Trophoblast cell (in vitro differentiated cells and primary cell): ENCODE measurements at regions not wholly inside any gene's neighbourhood (a gene's known extent, or its start where the extent isn't known, plus 50 kb on each side); places are given as distances from the start of the nearest gene placed in this dataset.

ENCODE experiments used
- DNase-seq, 2 donors: peaks; one replicate each; pipeline ENCODE4 v3.0.0-alpha.2; 2016
- H2AFZ ChIP-seq: 2 replicates; pipeline ENCODE4 v1.6.1; 2013; ENCODE audit warnings: low read length, moderate library complexity, mild to moderate bottlenecking; ENCODE audit not compliant: insufficient read depth, poor library complexity
- H2AK5ac ChIP-seq: 2 replicates; pipeline ENCODE4 v1.6.1; 2013; ENCODE audit warnings: mild to moderate bottlenecking, low read length
- H2BK120ac ChIP-seq: 2 replicates; pipeline ENCODE4 v1.6.1; 2013; ENCODE audit warnings: low read length, mild to moderate bottlenecking, moderate library complexity; ENCODE audit not compliant: insufficient read depth, poor library complexity
- H2BK12ac ChIP-seq: 2 replicates; pipeline ENCODE4 v1.6.1; 2013; ENCODE audit warnings: mild to moderate bottlenecking, low read length, moderate library complexity
- H2BK5ac ChIP-seq: 2 replicates; pipeline ENCODE4 v1.6.1; 2013; ENCODE audit warnings: low read length, low read depth, moderate library complexity, mild to moderate bottlenecking; ENCODE audit not compliant: poor library complexity
- H3K14ac ChIP-seq: 2 replicates; pipeline ENCODE4 v1.6.1; 2013; ENCODE audit warnings: mild to moderate bottlenecking, low read length
- H3K18ac ChIP-seq: 2 replicates; pipeline ENCODE4 v1.6.1; 2013; ENCODE audit warnings: mild to moderate bottlenecking, low read length
- H3K23ac ChIP-seq: 2 replicates; pipeline ENCODE4 v1.6.1; 2013; ENCODE audit warnings: low read length
- H3K27ac ChIP-seq: 2 replicates; pipeline ENCODE4 v1.5.1; 2013; ENCODE audit warnings: low read depth, mild to moderate bottlenecking, inconsistent platforms, low read length, moderate library complexity
- H3K27me3 ChIP-seq: 2 replicates; pipeline ENCODE4 v1.6.1; 2013; ENCODE audit warnings: inconsistent platforms, mild to moderate bottlenecking, low read length, moderate library complexity; ENCODE audit not compliant: insufficient read depth
- H3K36me3 ChIP-seq, 2 experiments: 1 replicate in 1 of 2; 2 replicates in 1 of 2; pipeline ENCODE4 v1.6.1; 2013; ENCODE audit warnings: low read length in 2 of 2, mild to moderate bottlenecking in 2 of 2, moderate library complexity in 1 of 2; ENCODE audit not compliant: insufficient read depth in 2 of 2, control insufficient read depth in 1 of 2
- H3K4ac ChIP-seq: 2 replicates; pipeline ENCODE4 v1.6.1; 2013; ENCODE audit warnings: low read depth, mild to moderate bottlenecking, low read length, moderate library complexity
- H3K4me1 ChIP-seq, 2 experiments: 1 replicate in 1 of 2; 2 replicates in 1 of 2; pipeline ENCODE4 v1.6.1; 2013; ENCODE audit warnings: low read length in 2 of 2, mild to moderate bottlenecking in 2 of 2, moderate library complexity in 1 of 2; ENCODE audit not compliant: insufficient read depth in 2 of 2, control insufficient read depth in 1 of 2
- H3K4me2 ChIP-seq: 2 replicates; pipeline ENCODE4 v1.6.1; 2013; ENCODE audit warnings: inconsistent platforms, mild to moderate bottlenecking, low read length, moderate library complexity
- H3K4me3 ChIP-seq: 2 replicates; pipeline ENCODE4 v1.5.1; 2013; ENCODE audit warnings: mild to moderate bottlenecking, low read depth, low read length, inconsistent platforms
- H3K79me1 ChIP-seq: one replicate; pipeline ENCODE4 v1.6.1; 2013; ENCODE audit warnings: low read length
- H3K79me2 ChIP-seq: 2 replicates; pipeline ENCODE4 v1.6.1; 2013; ENCODE audit warnings: low read length, mild to moderate bottlenecking; ENCODE audit not compliant: control insufficient read depth, insufficient read depth, poor library complexity
- H3K9ac ChIP-seq: 2 replicates; pipeline ENCODE4 v1.6.1; 2013; ENCODE audit warnings: mild to moderate bottlenecking, low read length
- H3K9me3 ChIP-seq: 2 replicates; pipeline ENCODE4 v1.6.1; 2013; ENCODE audit warnings: low read depth, mild to moderate bottlenecking, control low read depth, inconsistent platforms, low read length; ENCODE audit not compliant: insufficient read depth
- H4K12ac ChIP-seq: 2 replicates; pipeline ENCODE4 v1.6.1; 2013; ENCODE audit warnings: low read depth, mild to moderate bottlenecking, low read length, moderate library complexity
- H4K8ac ChIP-seq: 2 replicates; pipeline ENCODE4 v1.6.1; 2013; ENCODE audit warnings: low read depth, mild to moderate bottlenecking, low read length, moderate library complexity
- H4K91ac ChIP-seq: one replicate; pipeline ENCODE4 v1.6.1; 2013; ENCODE audit warnings: low read depth, mild to moderate bottlenecking, low read length, moderate library complexity
- WGBS: extraction: QIAGEN DNeasy Blood & Tissue Kit; methylation state at CpG from one replicate; pipeline ENCODE4 v1.1.7; 2013; ENCODE audit warnings: missing lambda C conversion rate; ENCODE audit not compliant: insufficient read length, insufficient coverage; ENCODE audit errors: extremely low coverage; 5-methylcytosine and 5-hydroxymethylcytosine counted together

GRCh38 chr6:14309951-14310445, 192.4 kb downstream of the CD83 start:
- Histone ChIP-seq H3K4me3 (no peak overlapping the region), H3K4me2 (no peak overlapping the region), H4K91ac (no peak overlapping the region), H3K4me1 (no peaks in the 10 kb centered on the region), H2AFZ (no peak overlapping the region), H3K36me3 (no peaks in the 10 kb centered on the region), H3K4ac (no peak overlapping the region), H3K9ac (no peak overlapping the region), H3K79me2 (no peaks in the 10 kb centered on the region), H2BK12ac (no peak overlapping the region), H2AK5ac (no peak overlapping the region), H2BK5ac (no peak overlapping the region), H4K8ac (no peak overlapping the region), H4K12ac (no peak overlapping the region), H3K27ac (no peak overlapping the region), H3K18ac (no peak overlapping the region), H3K27me3 (no peaks in the 10 kb centered on the region), H3K14ac (no peak overlapping the region), H3K79me1 (no peaks in the 10 kb centered on the region), H3K23ac (no peak overlapping the region), H2BK120ac (no peak overlapping the region), H3K9me3 (no peaks in the 10 kb centered on the region)
- WGBS: no CpG with 5 or more reads among the region's 7 CpGs
- DNase-seq: no peak

GRCh38 chr6:14310960-14311359, 193.4 kb downstream of the CD83 start:
- WGBS: no CpG with 5 or more reads among the region's 5 CpGs
- H3K4me1 ChIP-seq: no peaks in the 10 kb centered on the region
- H3K27me3 ChIP-seq: no peaks in the 10 kb centered on the region

GRCh38 chr6:14312587-14312986, 195.0 kb downstream of the CD83 start:
- Histone ChIP-seq H3K14ac (no peak overlapping the region), H4K91ac (no peak overlapping the region)
- WGBS: no CpG with 5 or more reads among the region's 6 CpGs

More at GRCh38 chr6:14310960-14311359, 193.4 kb downstream of the CD83 start:
- Histone ChIP-seq H3K18ac (no peak overlapping the region), H3K14ac (no peak overlapping the region), H3K9me3 (no peaks in the 10 kb centered on the region), H2BK120ac (no peak overlapping the region), H3K27ac (no peak overlapping the region), H3K4me2 (peak overlapping the region; percentile 10), H3K4ac (no peak overlapping the region), H2BK12ac (no peak overlapping the region), H3K79me1 (no peaks in the 10 kb centered on the region), H3K23ac (no peak overlapping the region), H3K79me2 (no peaks in the 10 kb centered on the region), H2AFZ (no peak overlapping the region), H2AK5ac (no peak overlapping the region), H4K91ac (no peak overlapping the region), H4K8ac (no peak overlapping the region), H3K4me3 (no peak overlapping the region), H3K36me3 (no peaks in the 10 kb centered on the region), H3K9ac (no peak overlapping the region), H2BK5ac (no peak overlapping the region), H4K12ac (no peak overlapping the region)
- peak; percentile 42 to 62 for DNase-seq

GRCh38 chr6:14313248-14313647, 195.7 kb downstream of the CD83 start:
- no CpG with 5 or more reads among the region's 2 CpGs for WGBS
- H3K79me2 ChIP-seq: no peaks in the 10 kb centered on the region
- no peaks in the 10 kb centered on the region for H3K36me3 ChIP-seq
- no peak overlapping the region for H3K4me3 ChIP-seq
- no peak overlapping the region for H4K91ac ChIP-seq
- DNase-seq: no peak
- no peak overlapping the region for H3K4me2 ChIP-seq
- H3K4ac ChIP-seq: no peak overlapping the region
- H4K8ac ChIP-seq: no peak overlapping the region
- no peak overlapping the region for H2BK12ac ChIP-seq
- no peaks in the 10 kb centered on the region for H3K9me3 ChIP-seq
- H3K9ac ChIP-seq: no peak overlapping the region
- H3K27me3 ChIP-seq: no peaks in the 10 kb centered on the region
- no peak overlapping the region for H2AFZ ChIP-seq
- no peak overlapping the region for H2BK120ac ChIP-seq
- H3K18ac ChIP-seq: no peak overlapping the region
- H3K23ac ChIP-seq: no peak overlapping the region
- no peaks in the 10 kb centered on the region for H3K4me1 ChIP-seq
- no peaks in the 10 kb centered on the region for H3K79me1 ChIP-seq
- no peak overlapping the region for H2AK5ac ChIP-seq
- no peak overlapping the region for H3K14ac ChIP-seq
- H2BK5ac ChIP-seq: no peak overlapping the region
- H3K27ac ChIP-seq: no peak overlapping the region
- no peak overlapping the region for H4K12ac ChIP-seq

More at GRCh38 chr6:14312587-14312986, 195.0 kb downstream of the CD83 start:
- Histone ChIP-seq H3K18ac (no peak overlapping the region), H3K27ac (no peak overlapping the region), H3K79me1 (no peaks in the 10 kb centered on the region), H3K4me1 (no peaks in the 10 kb centered on the region), H2AK5ac (no peak overlapping the region), H3K36me3 (no peaks in the 10 kb centered on the region), H4K12ac (no peak overlapping the region), H2BK120ac (no peak overlapping the region), H3K23ac (no peak overlapping the region), H3K9ac (no peak overlapping the region), H2BK5ac (no peak overlapping the region), H2BK12ac (no peak overlapping the region), H3K9me3 (no peaks in the 10 kb centered on the region), H3K27me3 (no peaks in the 10 kb centered on the region), H4K8ac (no peak overlapping the region), H3K79me2 (no peaks in the 10 kb centered on the region), H2AFZ (no peak overlapping the region), H3K4me3 (no peak overlapping the region), H3K4me2 (no peak overlapping the region), H3K4ac (no peak overlapping the region)
- no peak for DNase-seq
